Caco-2 (cell line): ENCODE measurements at regions not wholly inside any gene's neighbourhood (a gene's known extent, or its start where the extent isn't known, plus 50 kb on each side); places are given as distances from the start of the nearest gene placed in this dataset.

Source experiments
- BruUV-seq: library from RNA; stranded (reverse); fragments of 400-500 nt; replicated peaks from 2 replicates; lab custom pipeline; 2021; lab: Mats Ljungman, UMichigan
- CTCF ChIA-PET: fragments of 300-600 bp; sonication (Branson Sonifier 250); formaldehyde crosslinking; loops from one replicate; lab custom pipeline; 2022; ENCODE audit warnings: antibody characterized with exemption; lab: Charles Lee
- POLR2A ChIA-PET: fragments of 300-600 bp; sonication (Branson Sonifier 250); formaldehyde crosslinking; loops from one replicate; lab custom pipeline; 2022; ENCODE audit warnings: antibody characterized with exemption; lab: Charles Lee
- DNase-seq, 2 experiments: peaks; one replicate each; pipeline versions ENCODE4 v3.0.0 to v3.0.0-alpha.2; 2020 to 2022
- H3K27me3 ChIP-seq: replicated peaks from 2 replicates; pipeline ENCODE4 v1.6.0; 2011; ENCODE audit warnings: low read length; ENCODE audit not compliant: control insufficient read depth, insufficient read depth
- H3K36me3 ChIP-seq: 2 replicates; pipeline ENCODE4 v1.5.1; 2011; ENCODE audit warnings: low read length; ENCODE audit not compliant: control insufficient read depth, insufficient read depth
- H3K4me1 ChIP-seq: fragments of 250-450 bp; sonication (Bioruptor Pico); 2 replicates; pipeline ENCODE4 v1.5.1; 2020; ENCODE audit warnings: mild to moderate bottlenecking
- H3K4me3 ChIP-seq: 2 replicates; pipeline ENCODE4 v1.5.1; 2011; ENCODE audit warnings: low read depth, mild to moderate bottlenecking, control low read depth, low read length
- H3K9me3 ChIP-seq: fragments of 250-450 bp; sonication (Bioruptor Pico); 2 replicates; pipeline ENCODE4 v1.5.1; 2020; ENCODE audit warnings: mild to moderate bottlenecking, moderate library complexity
- H3K27ac Mint-ChIP-seq: one replicate; pipeline ENCODE4 v1.8.0; 2022; ENCODE audit warnings: mixed read lengths; ENCODE audit not compliant: unreplicated experiment
- H3K27me3 Mint-ChIP-seq: one replicate; pipeline ENCODE4 v1.8.0; 2022; ENCODE audit warnings: mixed read lengths; ENCODE audit not compliant: insufficient read depth, unreplicated experiment
- H3K36me3 Mint-ChIP-seq: one replicate; pipeline ENCODE4 v1.8.0; 2022; ENCODE audit warnings: mild to moderate bottlenecking, mixed read lengths; ENCODE audit not compliant: insufficient read depth, unreplicated experiment
- H3K4me1 Mint-ChIP-seq: one replicate; pipeline ENCODE4 v1.8.0; 2022; ENCODE audit warnings: low read depth, mixed read lengths; ENCODE audit not compliant: unreplicated experiment
- H3K4me3 Mint-ChIP-seq: one replicate; pipeline ENCODE4 v1.8.0; 2022; ENCODE audit warnings: mild to moderate bottlenecking, moderate library complexity, mixed read lengths; ENCODE audit not compliant: unreplicated experiment
- H3K9me3 Mint-ChIP-seq: one replicate; pipeline ENCODE4 v1.8.0; 2022; ENCODE audit warnings: mixed read lengths; ENCODE audit not compliant: unreplicated experiment
- intact Hi-C: fragments of 100-400 bp; cut with micrococcal nuclease; formaldehyde crosslinking; loops from one replicate; pipeline ENCODE4 v1.10.0; 2022; ENCODE audit not compliant: unreplicated experiment
- TF ChIP-seq, protein P1 (sequence below), 2 experiments: fragments of 200-600 bp in 1 of 2; IDR thresholded peaks; 1 replicate in 1 of 2; 2 replicates in 1 of 2; pipeline versions ENCODE4 v1.5.1 to v1.8.0; 2011 to 2022; ENCODE audit warnings: antibody characterized with exemption in 1 of 2, control low read depth in 1 of 2, inconsistent platforms in 1 of 2, low read depth in 1 of 2, low read length in 1 of 2, mild to moderate bottlenecking in 1 of 2, moderate library complexity in 1 of 2; ENCODE audit not compliant: insufficient read depth in 1 of 2, severe bottlenecking in 1 of 2, unreplicated experiment in 1 of 2

DNA sequence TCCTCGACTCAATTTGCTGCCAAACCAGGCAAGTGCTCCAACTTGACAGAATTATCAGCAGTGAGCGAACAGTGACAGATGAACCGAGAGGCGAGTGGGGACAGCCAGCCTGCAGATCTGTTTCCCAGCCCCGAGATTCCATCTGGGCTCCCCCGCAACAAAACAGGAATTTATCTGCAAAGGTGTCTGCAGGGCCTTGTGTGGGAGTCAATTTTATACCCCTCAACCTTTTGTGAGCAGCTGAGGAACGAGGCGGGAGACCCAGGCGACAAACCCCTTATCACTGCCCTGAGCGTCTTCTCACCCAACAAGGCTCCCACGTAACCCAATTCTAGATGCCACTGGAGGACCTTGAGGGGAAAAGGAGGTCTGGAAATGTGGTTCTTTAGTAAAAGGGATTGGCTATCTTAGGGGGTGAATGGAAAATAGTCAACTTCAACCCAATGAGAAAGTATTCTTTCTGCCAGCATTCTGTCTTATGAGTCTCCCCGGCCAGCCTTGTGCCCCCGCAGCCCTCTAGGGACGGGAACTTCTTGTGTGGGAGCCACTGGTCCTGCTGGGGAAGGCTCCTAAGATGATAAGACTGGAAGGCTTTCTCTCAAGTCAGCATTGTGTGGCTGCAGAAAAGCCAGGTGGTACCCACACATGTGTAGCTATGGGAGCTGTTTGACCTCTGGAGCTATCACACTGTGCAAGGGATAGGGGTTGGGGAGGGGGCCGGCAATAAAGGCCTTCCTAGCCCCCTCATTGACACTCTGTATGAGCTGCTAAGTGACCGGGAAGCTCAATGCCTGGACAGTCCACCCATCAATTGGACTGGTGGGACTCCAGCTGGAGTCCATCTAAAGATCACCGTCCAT, 527.9 kb downstream of the SHQ1 start:
- no peaks in the 10 kb centered on the region for H3K9me3 ChIP-seq
- intact Hi-C loops: no loop called here
- no TSS peak for BruUV-seq
- POLR2A ChIA-PET: no interaction called here
- no peaks in the 10 kb centered on the region for H3K4me1 ChIP-seq
- no peak overlapping the region for H3K4me3 ChIP-seq
- no peak overlapping the region for H3K4me3 Mint-ChIP-seq
- no peaks in the 10 kb centered on the region for H3K9me3 Mint-ChIP-seq
- H3K36me3 ChIP-seq: no peaks in the 10 kb centered on the region
- H3K4me1 Mint-ChIP-seq: no peaks in the 10 kb centered on the region
- CTCF ChIA-PET: no interaction called here
- no peak for DNase-seq
- no peaks in the 10 kb centered on the region for H3K27me3 ChIP-seq
- no peaks in the 10 kb centered on the region for H3K36me3 Mint-ChIP-seq
- H3K27me3 Mint-ChIP-seq: no peaks in the 10 kb centered on the region
- no peak overlapping the region for H3K27ac Mint-ChIP-seq
- TF ChIP-seq, protein P1, sequence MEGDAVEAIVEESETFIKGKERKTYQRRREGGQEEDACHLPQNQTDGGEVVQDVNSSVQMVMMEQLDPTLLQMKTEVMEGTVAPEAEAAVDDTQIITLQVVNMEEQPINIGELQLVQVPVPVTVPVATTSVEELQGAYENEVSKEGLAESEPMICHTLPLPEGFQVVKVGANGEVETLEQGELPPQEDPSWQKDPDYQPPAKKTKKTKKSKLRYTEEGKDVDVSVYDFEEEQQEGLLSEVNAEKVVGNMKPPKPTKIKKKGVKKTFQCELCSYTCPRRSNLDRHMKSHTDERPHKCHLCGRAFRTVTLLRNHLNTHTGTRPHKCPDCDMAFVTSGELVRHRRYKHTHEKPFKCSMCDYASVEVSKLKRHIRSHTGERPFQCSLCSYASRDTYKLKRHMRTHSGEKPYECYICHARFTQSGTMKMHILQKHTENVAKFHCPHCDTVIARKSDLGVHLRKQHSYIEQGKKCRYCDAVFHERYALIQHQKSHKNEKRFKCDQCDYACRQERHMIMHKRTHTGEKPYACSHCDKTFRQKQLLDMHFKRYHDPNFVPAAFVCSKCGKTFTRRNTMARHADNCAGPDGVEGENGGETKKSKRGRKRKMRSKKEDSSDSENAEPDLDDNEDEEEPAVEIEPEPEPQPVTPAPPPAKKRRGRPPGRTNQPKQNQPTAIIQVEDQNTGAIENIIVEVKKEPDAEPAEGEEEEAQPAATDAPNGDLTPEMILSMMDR (IDR thresholded peaks at IDR 0.05; ENCODE audit: insufficient read depth in 1 of 2, low read depth in 1 of 2, low read length in 1 of 2, severe bottlenecking in 1 of 2, unreplicated experiment in 1 of 2): no peak

DNA sequence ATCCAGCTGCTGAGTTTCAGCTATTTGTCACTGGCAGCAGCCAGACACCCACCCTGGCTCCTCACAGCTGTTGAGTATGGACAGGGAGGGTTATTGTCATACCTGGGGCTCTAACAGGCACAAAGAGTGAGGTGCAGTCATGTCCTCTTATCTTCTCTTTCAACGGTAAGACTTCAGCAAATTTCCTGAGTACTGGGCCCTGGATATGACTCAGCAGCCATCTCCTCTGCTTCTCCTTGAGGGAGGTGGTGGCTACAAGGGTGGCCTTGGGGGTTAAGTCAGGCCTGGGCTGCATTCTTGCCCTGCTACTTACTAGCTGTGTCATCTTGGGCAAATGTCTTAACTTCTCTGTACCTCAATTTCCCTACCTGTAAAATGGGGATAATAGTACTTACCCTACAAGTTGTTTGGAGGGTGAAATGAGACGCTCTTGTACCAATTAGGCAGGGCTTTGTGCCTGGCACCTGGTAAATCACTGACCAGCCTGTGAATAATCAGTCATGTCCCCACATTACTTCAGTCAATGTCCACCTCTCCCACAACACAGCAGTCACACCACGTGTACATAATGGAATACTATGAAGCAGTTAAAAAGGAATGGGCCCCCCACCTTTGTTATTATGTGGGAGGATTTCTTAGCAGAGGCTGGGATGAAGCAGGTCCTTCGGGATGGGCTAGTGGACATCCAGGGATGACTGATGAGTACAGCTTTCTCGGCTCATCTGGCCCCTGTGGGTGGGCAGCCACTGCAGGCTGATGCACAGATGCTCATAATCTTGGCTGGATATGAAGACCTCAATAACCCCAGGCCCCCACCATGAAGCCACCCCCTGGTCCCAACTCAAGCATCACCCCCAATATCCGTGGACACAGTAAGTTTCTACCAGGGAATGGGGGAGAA, 528.8 kb downstream of the SHQ1 start:
- Mint-ChIP-seq H3K9me3 (peaks cover 5% of the 10 kb centered on the region), H3K4me3 (no peak overlapping the region), H3K27me3 (no peaks in the 10 kb centered on the region), H3K4me1 (no peaks in the 10 kb centered on the region), H3K36me3 (no peaks in the 10 kb centered on the region), H3K27ac (no peak overlapping the region)
- POLR2A ChIA-PET: no interaction called here
- Histone ChIP-seq H3K36me3 (no peaks in the 10 kb centered on the region), H3K4me3 (no peak overlapping the region), H3K4me1 (no peaks in the 10 kb centered on the region), H3K9me3 (no peaks in the 10 kb centered on the region), H3K27me3 (no peaks in the 10 kb centered on the region)
- no TSS peak for BruUV-seq
- TF ChIP-seq, protein P1 (IDR thresholded peaks at IDR 0.05; ENCODE audit: insufficient read depth in 1 of 2, low read depth in 1 of 2, low read length in 1 of 2, severe bottlenecking in 1 of 2, unreplicated experiment in 1 of 2): no peak
- DNase-seq: no peak
- intact Hi-C loops: no loop called here
- CTCF ChIA-PET: no interaction called here

DNA sequence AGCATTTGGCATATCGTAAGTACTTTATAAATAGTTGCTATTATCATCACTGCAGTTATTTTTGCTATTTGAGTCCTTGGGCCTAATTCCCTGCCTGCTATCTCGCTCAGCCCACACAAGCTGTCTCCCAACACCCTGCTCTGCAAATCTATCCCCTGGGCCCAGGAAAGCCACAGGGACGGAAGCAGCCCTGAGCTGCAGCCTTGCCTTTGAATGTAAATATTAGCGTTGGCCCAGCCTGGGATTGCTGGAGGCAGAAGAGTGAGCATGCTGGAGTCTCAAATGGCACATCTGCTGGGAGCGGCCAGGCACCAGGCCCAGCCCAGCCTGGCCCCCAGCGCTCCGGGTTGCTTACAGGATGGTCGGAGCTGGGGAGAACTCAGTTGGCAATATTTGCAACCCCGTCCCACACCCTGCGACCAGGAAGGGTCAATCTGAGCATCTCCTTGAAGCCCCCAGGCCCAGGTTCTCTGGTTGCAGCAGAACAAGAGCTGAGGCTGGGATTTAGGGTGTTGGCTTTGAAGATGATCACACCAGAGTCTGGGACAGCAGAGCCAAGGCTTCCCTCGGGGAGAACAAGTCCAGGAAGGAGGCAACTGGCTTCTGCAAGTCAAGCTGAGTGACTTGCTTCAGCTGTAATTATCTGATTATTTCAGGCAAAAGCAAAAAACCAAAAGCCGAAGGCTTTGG, 529.6 kb downstream of the SHQ1 start:
- no peak overlapping the region for H3K27ac Mint-ChIP-seq
- H3K4me1 Mint-ChIP-seq: no peaks in the 10 kb centered on the region
- TF ChIP-seq, protein P1 (IDR thresholded peaks at IDR 0.05; ENCODE audit: insufficient read depth in 1 of 2, low read depth in 1 of 2, low read length in 1 of 2, severe bottlenecking in 1 of 2, unreplicated experiment in 1 of 2): no peak
- H3K27me3 Mint-ChIP-seq: no peaks in the 10 kb centered on the region
- H3K9me3 Mint-ChIP-seq: peaks cover 10% of the 10 kb centered on the region
- no peaks in the 10 kb centered on the region for H3K9me3 ChIP-seq
- no peak overlapping the region for H3K4me3 ChIP-seq
- DNase-seq: no peak
- no peaks in the 10 kb centered on the region for H3K4me1 ChIP-seq
- intact Hi-C loops: no loop called here
- no TSS peak for BruUV-seq
- no peak overlapping the region for H3K4me3 Mint-ChIP-seq
- ChIA-PET CTCF (no interaction called here), POLR2A (interaction anchor here (0.9 kb wide), 1 partner anchor 1700 kb away, joined by 3 read pairs; no protein-coding TSS in a partner anchor)
- H3K36me3 Mint-ChIP-seq: no peaks in the 10 kb centered on the region
- no peaks in the 10 kb centered on the region for H3K27me3 ChIP-seq
- H3K36me3 ChIP-seq: no peaks in the 10 kb centered on the region
